ENCODE measurements at regions not wholly inside any gene's neighbourhood (a gene's known extent, or its start where the extent isn't known, plus 50 kb on each side); places are given as distances from the start of the nearest gene placed in this dataset.

GRCh38 chr9:135201711-135202110, 114.2 kb downstream of the OLFM1 start:
- Histone ChIP-seq H3K36me3 (ENCODE audit: insufficient read depth) (no peaks in the 10 kb centered on the region), H3K79me2 (ENCODE audit: insufficient read depth, low read depth) (no peaks in the 10 kb centered on the region), H3K4me2 (no peak overlapping the region), H3K4me3 (IDR thresholded peaks at IDR 0.05; ENCODE audit: insufficient read depth, low read depth, low read length) (no peak overlapping the region), H3K9ac (no peak overlapping the region), H4K20me1 (ENCODE audit: insufficient read depth) (no peaks in the 10 kb centered on the region), H2AFZ (ENCODE audit: low read depth) (no peak overlapping the region), H3K4me1 (ENCODE audit: low read depth, poor library complexity, severe bottlenecking) (no peaks in the 10 kb centered on the region), H3K27ac (no peak overlapping the region), H3K27me3 (ENCODE audit: insufficient read depth, low read depth) (peaks cover 10% of the 10 kb centered on the region; the same call in 1 of the 2 replicates)
- no peak for TF ChIP-seq CTCF (conservative IDR thresholded peaks at IDR 0.05; ENCODE audit: low read depth, low read length)

- Histone ChIP-seq H3K9ac (no peak overlapping the region), H2AFZ (ENCODE audit: low read depth) (no peak overlapping the region), H3K27me3 (ENCODE audit: insufficient read depth, low read depth) (peaks cover 12% of the 10 kb centered on the region; the same call in 1 of the 2 replicates), H3K4me1 (ENCODE audit: low read depth, poor library complexity, severe bottlenecking) (no peaks in the 10 kb centered on the region), H4K20me1 (ENCODE audit: insufficient read depth) (no peaks in the 10 kb centered on the region), H3K4me3 (IDR thresholded peaks at IDR 0.05; ENCODE audit: insufficient read depth, low read depth, low read length) (no peak overlapping the region), H3K4me2 (no peak overlapping the region), H3K27ac (no peak overlapping the region), H3K36me3 (ENCODE audit: insufficient read depth) (no peaks in the 10 kb centered on the region), H3K79me2 (ENCODE audit: insufficient read depth, low read depth) (no peaks in the 10 kb centered on the region)
- TF ChIP-seq CTCF (conservative IDR thresholded peaks at IDR 0.05; ENCODE audit: low read depth, low read length): no peak
Measured at GRCh38 chr9:135204177-135204576, 116.7 kb downstream of the OLFM1 start.

- no peak overlapping the region for H3K27ac ChIP-seq
- H3K4me1 ChIP-seq (ENCODE audit: low read depth, poor library complexity, severe bottlenecking): no peaks in the 10 kb centered on the region
- no peak for TF ChIP-seq CTCF (conservative IDR thresholded peaks at IDR 0.05; ENCODE audit: low read depth, low read length)
- H2AFZ ChIP-seq (ENCODE audit: low read depth): no peak overlapping the region
- H3K4me2 ChIP-seq: no peak overlapping the region
- no peaks in the 10 kb centered on the region for H3K79me2 ChIP-seq (ENCODE audit: insufficient read depth, low read depth)
- no peaks in the 10 kb centered on the region for H3K36me3 ChIP-seq (ENCODE audit: insufficient read depth)
- no peaks in the 10 kb centered on the region for H4K20me1 ChIP-seq (ENCODE audit: insufficient read depth)
- H3K27me3 ChIP-seq (ENCODE audit: insufficient read depth, low read depth): peaks cover 12% of the 10 kb centered on the region; the same call in 1 of the 2 replicates
- H3K4me3 ChIP-seq (IDR thresholded peaks at IDR 0.05; ENCODE audit: insufficient read depth, low read depth, low read length): no peak overlapping the region
- no peak overlapping the region for H3K9ac ChIP-seq
Measured at GRCh38 chr9:135209136-135209535, 121.7 kb downstream of the OLFM1 start.

GRCh38 chr9:135209852-135210251, 122.4 kb downstream of the OLFM1 start:
- no peak for TF ChIP-seq CTCF (conservative IDR thresholded peaks at IDR 0.05; ENCODE audit: low read depth, low read length)
- no peaks in the 10 kb centered on the region for H3K36me3 ChIP-seq (ENCODE audit: insufficient read depth)
- H3K27ac ChIP-seq: no peak overlapping the region
- H2AFZ ChIP-seq (ENCODE audit: low read depth): no peak overlapping the region
- no peaks in the 10 kb centered on the region for H4K20me1 ChIP-seq (ENCODE audit: insufficient read depth)
- H3K4me2 ChIP-seq: no peak overlapping the region
- no peak overlapping the region for H3K9ac ChIP-seq
- peaks cover 13% of the 10 kb centered on the region; the same call in 1 of the 2 replicates for H3K27me3 ChIP-seq (ENCODE audit: insufficient read depth, low read depth)
- H3K4me3 ChIP-seq (IDR thresholded peaks at IDR 0.05; ENCODE audit: insufficient read depth, low read depth, low read length): no peak overlapping the region
- no peaks in the 10 kb centered on the region for H3K4me1 ChIP-seq (ENCODE audit: low read depth, poor library complexity, severe bottlenecking)
- no peaks in the 10 kb centered on the region for H3K79me2 ChIP-seq (ENCODE audit: insufficient read depth, low read depth)
